Activated CD8-positive, alpha-beta memory T cell treated with anti-CD3 and anti-CD28 coated beads, Interleukin-2, amount 50 U/mL, for 1 hour (primary cell): ENCODE measurements at regions not wholly inside any gene's neighbourhood (a gene's known extent, or its start where the extent isn't known, plus 50 kb on each side); places are given as distances from the start of the nearest gene placed in this dataset.

Experiments used
- DNase-seq: peaks from one replicate; pipeline ENCODE4 v3.0.0-alpha.2; 2020; ENCODE audit errors: extremely low read depth

GRCh38 chr11:127601578-127601977 is 601.0 kb upstream of the KIRREL3 start:
- DNase-seq = no peak

GRCh38 chr11:127600674-127601073 is 600.1 kb upstream of the KIRREL3 start:
- no peak for DNase-seq

GRCh38 chr11:127598476-127598875 is 597.9 kb upstream of the KIRREL3 start:
- no peak for DNase-seq

- no peak for DNase-seq
These were observed 595.9 kb upstream of the KIRREL3 start for GRCh38 chr11:127596433-127596832.

GRCh38 chr11:127592371-127592770 is 591.8 kb upstream of the KIRREL3 start:
- no peak for DNase-seq

- DNase-seq = no peak
These were observed 589.7 kb upstream of the KIRREL3 start for GRCh38 chr11:127590314-127590713.

GRCh38 chr11:127588431-127588830 is 587.9 kb upstream of the KIRREL3 start:
- DNase-seq = no peak

- DNase-seq = no peak
These were observed 586.9 kb upstream of the KIRREL3 start for GRCh38 chr11:127587511-127587910.

- no peak for DNase-seq
These were observed 575.6 kb upstream of the KIRREL3 start for GRCh38 chr11:127576210-127576609.

GRCh38 chr11:127574478-127574877 is 573.9 kb upstream of the KIRREL3 start:
- no peak for DNase-seq

- no peak for DNase-seq
These were observed 568.3 kb upstream of the KIRREL3 start for GRCh38 chr11:127568891-127569290.

- no peak for DNase-seq
These were observed 566.8 kb upstream of the KIRREL3 start for GRCh38 chr11:127567237-127567932.

GRCh38 chr11:127564810-127565209 is 564.2 kb upstream of the KIRREL3 start:
- DNase-seq = no peak

- no peak for DNase-seq
These were observed 559.4 kb upstream of the KIRREL3 start for GRCh38 chr11:127559978-127560377.

- DNase-seq = no peak
These were observed 551.9 kb upstream of the KIRREL3 start for GRCh38 chr11:127552446-127552845.

- DNase-seq = no peak
These were observed 530.6 kb upstream of the KIRREL3 start for GRCh38 chr11:127531167-127531566.

- no peak for DNase-seq
These were observed 527.7 kb upstream of the KIRREL3 start for GRCh38 chr11:127528297-127528696.

GRCh38 chr11:127524618-127525017 is 524.0 kb upstream of the KIRREL3 start:
- DNase-seq = no peak

GRCh38 chr11:127521413-127521812 is 520.8 kb upstream of the KIRREL3 start:
- no peak for DNase-seq

GRCh38 chr11:127507851-127508250 is 507.3 kb upstream of the KIRREL3 start:
- no peak for DNase-seq

- DNase-seq = no peak
These were observed 506.1 kb upstream of the KIRREL3 start for GRCh38 chr11:127506647-127507046.

- DNase-seq = no peak
These were observed 505.6 kb upstream of the KIRREL3 start for GRCh38 chr11:127506126-127506525.

GRCh38 chr11:127496165-127496564 is 495.6 kb upstream of the KIRREL3 start:
- no peak for DNase-seq
